WTC11 (cell line): ENCODE measurements at regions not wholly inside any gene's neighbourhood (a gene's known extent, or its start where the extent isn't known, plus 50 kb on each side); places are given as distances from the start of the nearest gene placed in this dataset.

Experiments
- ATAC-seq: fragments of 200-7000 bp; cut with Tn5 transposase; 2 replicates; pipeline ENCODE4 v1.10.0; 2021; ENCODE audit warnings: mild to moderate bottlenecking, moderate library complexity
- CTCF ChIA-PET: fragments of 300-600 bp; sonication (Branson Sonifier 250); formaldehyde crosslinking; loops from one replicate; lab custom pipeline; 2021; ENCODE audit warnings: antibody characterized with exemption; lab: Charles Lee
- POLR2A ChIA-PET: fragments of 350-600 bp; sonication (Branson Sonifier 250); formaldehyde crosslinking; loops from one replicate; lab custom pipeline; 2021; ENCODE audit warnings: antibody characterized with exemption; lab: Charles Lee
- DNase-seq: peaks from one replicate; pipeline ENCODE4 v3.0.0; 2021; ENCODE audit warnings: low spot score
- H3K27ac Mint-ChIP-seq: 2 replicates; pipeline ENCODE4 v1.8.0; 2021; ENCODE audit warnings: mixed read lengths
- H3K27me3 Mint-ChIP-seq: 2 replicates; pipeline ENCODE4 v1.8.0; 2021; ENCODE audit warnings: low read depth, mild to moderate bottlenecking, moderate library complexity, mixed read lengths
- H3K36me3 Mint-ChIP-seq: 2 replicates; pipeline ENCODE4 v1.8.0; 2021; ENCODE audit warnings: mixed read lengths
- H3K4me1 Mint-ChIP-seq: 2 replicates; pipeline ENCODE4 v1.8.0; 2022; ENCODE audit warnings: mixed read lengths
- H3K4me3 Mint-ChIP-seq: 2 replicates; pipeline ENCODE4 v1.8.0; 2021; ENCODE audit warnings: mild to moderate bottlenecking, moderate library complexity, mixed read lengths
- H3K9me3 Mint-ChIP-seq: 2 replicates; pipeline ENCODE4 v1.8.0; 2021; ENCODE audit warnings: mixed read lengths
- ARID4B ChIP-seq: sonication (generic); formaldehyde crosslinking; IDR thresholded peaks from 2 replicates; pipeline ENCODE4 v1.8.0; 2023; ENCODE audit warnings: missing genetic modification reagents, mild to moderate bottlenecking, borderline replicate concordance
- ATF1 ChIP-seq: sonication (generic); formaldehyde crosslinking; IDR thresholded peaks from 2 replicates; pipeline ENCODE4 v1.8.1; 2023; ENCODE audit warnings: mild to moderate bottlenecking, moderate library complexity, missing genetic modification reagents
- CREB1 ChIP-seq: sonication (generic); formaldehyde crosslinking; IDR thresholded peaks from 2 replicates; pipeline ENCODE4 v1.8.0; 2023; ENCODE audit warnings: mild to moderate bottlenecking, missing genetic modification reagents
- E2F1 ChIP-seq: sonication (generic); formaldehyde crosslinking; IDR thresholded peaks from 2 replicates; pipeline ENCODE4 v1.8.0; 2022; ENCODE audit warnings: mild to moderate bottlenecking, missing genetic modification reagents
- E2F4 ChIP-seq: sonication (generic); formaldehyde crosslinking; IDR thresholded peaks from 2 replicates; pipeline ENCODE4 v1.8.1; 2022; ENCODE audit warnings: low read depth, mild to moderate bottlenecking, moderate library complexity, missing genetic modification reagents, borderline replicate concordance
- EMX1 ChIP-seq: fragments of 250-450 bp; sonication (Bioruptor Pico); IDR thresholded peaks from 2 replicates; pipeline ENCODE4 v1.8.0; 2021; ENCODE audit warnings: mild to moderate bottlenecking
- ESRRA ChIP-seq: sonication (generic); formaldehyde crosslinking; IDR thresholded peaks from 2 replicates; pipeline ENCODE4 v1.8.1; 2022; ENCODE audit warnings: mild to moderate bottlenecking, missing genetic modification reagents, borderline replicate concordance
- FOXP1 ChIP-seq: sonication (generic); formaldehyde crosslinking; IDR thresholded peaks from 2 replicates; pipeline ENCODE4 v1.8.0; 2022; ENCODE audit warnings: missing genetic modification reagents, mild to moderate bottlenecking, moderate library complexity, borderline replicate concordance
- IRF1 ChIP-seq: sonication (generic); formaldehyde crosslinking; IDR thresholded peaks from 2 replicates; pipeline ENCODE4 v1.8.0; 2023; ENCODE audit warnings: missing genetic modification reagents
- NR1H2 ChIP-seq: sonication (generic); formaldehyde crosslinking; IDR thresholded peaks from 2 replicates; pipeline ENCODE4 v1.9.0; 2021; ENCODE audit warnings: mild to moderate bottlenecking, moderate library complexity, missing genetic modification reagents
- NR2C2 ChIP-seq: sonication (generic); formaldehyde crosslinking; IDR thresholded peaks from 2 replicates; pipeline ENCODE4 v1.8.0; 2022; ENCODE audit warnings: mild to moderate bottlenecking, missing genetic modification reagents
- NR3C1 ChIP-seq: sonication (generic); formaldehyde crosslinking; conservative IDR thresholded peaks from 2 replicates; pipeline ENCODE4 v1.8.1; 2023; ENCODE audit warnings: low read depth, mild to moderate bottlenecking, missing genetic modification reagents
- RELA ChIP-seq: sonication (generic); formaldehyde crosslinking; IDR thresholded peaks from 2 replicates; pipeline ENCODE4 v1.8.1; 2022; ENCODE audit warnings: missing genetic modification reagents, mild to moderate bottlenecking, borderline replicate concordance
- TP53 ChIP-seq: sonication (generic); formaldehyde crosslinking; IDR thresholded peaks from 2 replicates; pipeline ENCODE4 v1.8.1; 2023; ENCODE audit warnings: mild to moderate bottlenecking, missing genetic modification reagents
- ZBTB43 ChIP-seq: sonication (generic); formaldehyde crosslinking; IDR thresholded peaks from 2 replicates; pipeline ENCODE4 v1.8.1; 2023; ENCODE audit warnings: mild to moderate bottlenecking, missing genetic modification reagents
- ZMAT4 ChIP-seq: fragments of 250-450 bp; sonication (Bioruptor Pico); IDR thresholded peaks from 2 replicates; pipeline ENCODE4 v1.9.0; 2021; ENCODE audit warnings: mild to moderate bottlenecking
- ZNF317 ChIP-seq: sonication (generic); formaldehyde crosslinking; IDR thresholded peaks from 2 replicates; pipeline ENCODE4 v1.8.1; 2023; ENCODE audit warnings: low read depth, mild to moderate bottlenecking, moderate library complexity, missing genetic modification reagents, borderline replicate concordance
- ZNF416 ChIP-seq: fragments of 250-450 bp; sonication (Bioruptor Pico); IDR thresholded peaks from 2 replicates; pipeline ENCODE4 v1.9.0; 2021; ENCODE audit warnings: mild to moderate bottlenecking, inconsistent platforms
- ZNF532 ChIP-seq: fragments of 250-450 bp; sonication (Bioruptor Pico); IDR thresholded peaks from 2 replicates; pipeline ENCODE4 v1.9.0; 2021; ENCODE audit warnings: mild to moderate bottlenecking, borderline replicate concordance
- ZNF671 ChIP-seq: fragments of 250-450 bp; sonication (Bioruptor Pico); IDR thresholded peaks from 2 replicates; pipeline ENCODE4 v1.8.0; 2021; ENCODE audit warnings: mild to moderate bottlenecking

- ChIA-PET POLR2A (no interaction called here), CTCF (interaction anchor here (1.5 kb wide), 1 partner anchor 13 kb away, joined by 4 read pairs; no protein-coding TSS in a partner anchor)
- H3K36me3 Mint-ChIP-seq = peaks cover 14% of the 10 kb centered on the region
- H3K27me3 Mint-ChIP-seq = no peaks in the 10 kb centered on the region; the same call in 1 of the 2 replicates
- H3K27ac Mint-ChIP-seq = no peak overlapping the region
- no peak overlapping the region for H3K4me3 Mint-ChIP-seq
- TF ChIP-seq E2F4 = no peak
- no peak for TF ChIP-seq ZNF671 (CRISPR knock-in tag)
- TF ChIP-seq ESRRA = no peak
- no peak for TF ChIP-seq NR1H2
- no peak for TF ChIP-seq CREB1 (CRISPR knock-in tag)
- no peak for TF ChIP-seq ARID4B (CRISPR knock-in tag)
- no peak for TF ChIP-seq E2F1 (CRISPR knock-in tag)
- peaks cover 23% of the 10 kb centered on the region for H3K4me1 Mint-ChIP-seq
- no peak for ATAC-seq
- no peak for DNase-seq
- H3K9me3 Mint-ChIP-seq = no peaks in the 10 kb centered on the region; the same call in 1 of the 2 replicates
Measured at GRCh38 chr18:78770823-78771139, 208.8 kb upstream of the SALL3 start.

- Mint-ChIP-seq H3K9me3 (no peaks in the 10 kb centered on the region), H3K27ac (no peak overlapping the region; the same call in 1 of the 2 replicates), H3K4me1 (peaks cover 23% of the 10 kb centered on the region), H3K4me3 (no peak overlapping the region), H3K36me3 (peaks cover 14% of the 10 kb centered on the region), H3K27me3 (no peaks in the 10 kb centered on the region; the same call in 1 of the 2 replicates)
- no peak for ATAC-seq
- ChIA-PET CTCF (no interaction called here), POLR2A (no interaction called here)
- no peak for DNase-seq
- TF ChIP-seq RELA = no peak
- no peak for TF ChIP-seq ZNF532 (CRISPR knock-in tag)
- TF ChIP-seq NR2C2 = no peak
- TF ChIP-seq FOXP1 = no peak
- TF ChIP-seq TP53 (CRISPR knock-in tag) = no peak
- TF ChIP-seq ZNF416 (CRISPR knock-in tag) = no peak
- no peak for TF ChIP-seq EMX1 (CRISPR knock-in tag)
- TF ChIP-seq ZMAT4 = no peak
- no peak for TF ChIP-seq NR3C1 (CRISPR knock-in tag)
- TF ChIP-seq ATF1 (CRISPR knock-in tag) = no peak
- TF ChIP-seq ZBTB43 = no peak
- TF ChIP-seq IRF1 (CRISPR knock-in tag) = no peak
- TF ChIP-seq ZNF317 (CRISPR knock-in tag) = no peak
Measured at GRCh38 chr18:78771496-78772359, 207.9 kb upstream of the SALL3 start.
